ENCODE measurements at regions not wholly inside any gene's neighbourhood (a gene's known extent, or its start where the extent isn't known, plus 50 kb on each side); places are given as distances from the start of the nearest gene placed in this dataset.

DNA sequence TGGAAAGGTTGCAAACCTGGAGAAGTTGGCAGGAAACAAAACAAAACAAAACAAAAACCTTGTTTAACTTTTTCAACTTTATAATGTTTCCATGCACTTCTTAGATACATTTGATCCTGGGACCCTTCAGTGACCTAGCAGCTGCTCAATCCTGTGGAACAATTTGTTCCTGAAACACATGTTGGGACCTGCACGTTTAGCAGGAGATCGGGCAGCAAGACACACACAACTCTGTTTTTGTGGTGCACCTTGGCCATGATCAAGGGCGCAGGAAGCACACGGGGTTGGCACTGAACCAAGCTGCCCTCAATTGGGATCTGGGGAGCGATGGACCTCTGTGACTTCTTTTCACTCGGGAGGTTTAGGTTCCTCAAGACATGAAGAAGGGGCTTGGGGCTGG, 268.7 kb downstream of the LOXHD1 start:
- DNase-seq: no peak

DNA sequence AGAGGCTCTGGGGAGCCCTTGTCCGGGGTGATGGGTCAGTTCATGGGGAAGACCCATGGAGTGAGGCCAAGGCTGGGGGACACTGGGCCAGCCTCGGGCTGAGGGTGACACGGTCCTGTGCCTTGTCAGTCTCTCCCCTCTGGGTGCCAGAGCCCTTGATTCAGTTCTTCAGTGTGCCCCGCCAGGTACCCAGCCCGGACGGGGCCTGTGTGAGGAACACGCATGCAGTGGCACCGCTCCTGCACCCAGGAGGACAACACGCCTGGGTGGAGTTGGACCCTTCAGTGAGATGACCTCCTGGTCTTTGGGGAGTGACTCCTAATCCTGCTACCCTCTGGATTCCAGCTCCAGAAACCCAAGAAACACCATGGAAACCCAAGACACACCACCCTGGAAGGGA, 264.4 kb downstream of the LOXHD1 start:
- no peak for DNase-seq

DNA sequence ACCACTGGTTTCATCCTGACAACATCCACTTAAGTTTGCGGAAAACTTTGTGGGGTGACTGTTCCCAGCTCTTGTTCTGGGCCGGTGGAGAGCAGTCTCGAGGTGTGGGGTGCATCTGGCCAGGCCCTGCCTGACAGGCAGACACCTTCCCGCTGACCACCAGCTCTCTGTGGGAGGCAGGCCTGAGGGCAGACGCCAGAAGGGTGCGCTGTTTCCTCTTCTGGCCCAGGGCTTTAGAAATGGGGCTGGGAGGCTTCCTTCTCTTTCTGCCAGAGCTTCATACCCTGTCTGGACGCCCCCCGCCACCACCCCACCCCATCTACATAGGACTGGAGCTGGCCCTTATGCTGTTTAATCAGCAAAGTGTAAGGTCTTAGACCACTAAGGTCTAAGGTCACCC, 263.8 kb downstream of the LOXHD1 start:
- DNase-seq: no peak

DNA sequence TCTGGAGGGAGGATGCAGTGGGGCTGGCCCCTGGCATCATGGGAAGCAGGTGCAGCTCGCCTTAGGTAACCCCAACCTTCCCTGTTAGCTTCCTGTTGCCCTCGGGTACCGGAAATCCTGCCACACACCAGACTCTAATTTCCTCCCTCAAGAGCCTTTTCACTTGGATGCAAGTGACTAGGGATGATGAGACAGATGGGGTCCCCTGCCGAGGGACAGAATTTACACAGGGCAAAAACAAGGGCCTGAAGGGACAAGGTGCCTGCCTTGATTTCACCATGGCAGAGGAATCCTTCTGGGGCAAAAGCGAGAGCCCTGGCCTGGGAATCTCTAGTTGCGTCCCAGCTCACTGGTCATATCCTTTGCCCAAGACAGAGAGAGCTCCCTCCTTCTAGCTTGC, 263.1 kb downstream of the LOXHD1 start:
- DNase-seq: no peak

DNA sequence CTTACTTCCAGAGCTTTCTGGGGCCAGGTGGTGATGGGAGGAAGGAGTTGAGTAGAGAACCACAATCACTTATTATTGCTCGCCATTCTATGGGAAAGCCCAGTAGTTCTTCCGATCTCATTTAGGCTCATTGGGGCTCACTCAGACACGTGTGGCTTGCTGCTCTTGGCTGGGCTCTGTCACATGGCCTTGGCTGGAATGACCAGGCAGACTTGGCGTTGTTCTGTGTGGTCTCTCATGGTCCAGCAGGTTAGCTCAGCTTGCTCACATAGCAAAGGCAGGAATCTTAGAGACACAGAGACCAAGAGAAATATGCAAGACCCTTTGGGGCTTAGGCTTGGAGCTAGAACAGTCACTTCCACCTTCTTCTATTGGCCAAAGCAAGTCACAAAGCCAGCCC, 261.2 kb downstream of the LOXHD1 start:
- DNase-seq: no peak

DNA sequence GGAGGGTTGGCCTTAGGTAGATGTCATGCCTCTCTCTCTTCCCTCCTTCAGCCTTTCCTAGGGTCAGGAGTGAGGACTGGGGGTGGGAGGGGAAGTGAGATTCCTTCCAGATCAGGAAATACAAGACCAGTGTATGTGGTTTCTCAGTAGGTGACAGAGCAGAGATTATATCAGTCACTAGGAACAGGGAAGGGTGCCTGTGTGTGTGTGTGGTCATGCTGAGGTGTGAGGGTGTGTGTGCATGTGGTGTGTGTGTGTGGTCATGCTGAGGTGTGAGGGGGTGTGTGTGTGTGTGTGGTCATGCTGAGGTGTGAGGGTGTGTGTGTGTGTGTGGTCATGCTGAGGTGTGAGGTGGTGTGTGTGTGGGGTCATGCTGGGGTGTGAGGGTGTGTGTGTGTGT, 259.8 kb downstream of the LOXHD1 start:
- no peak for DNase-seq

DNA sequence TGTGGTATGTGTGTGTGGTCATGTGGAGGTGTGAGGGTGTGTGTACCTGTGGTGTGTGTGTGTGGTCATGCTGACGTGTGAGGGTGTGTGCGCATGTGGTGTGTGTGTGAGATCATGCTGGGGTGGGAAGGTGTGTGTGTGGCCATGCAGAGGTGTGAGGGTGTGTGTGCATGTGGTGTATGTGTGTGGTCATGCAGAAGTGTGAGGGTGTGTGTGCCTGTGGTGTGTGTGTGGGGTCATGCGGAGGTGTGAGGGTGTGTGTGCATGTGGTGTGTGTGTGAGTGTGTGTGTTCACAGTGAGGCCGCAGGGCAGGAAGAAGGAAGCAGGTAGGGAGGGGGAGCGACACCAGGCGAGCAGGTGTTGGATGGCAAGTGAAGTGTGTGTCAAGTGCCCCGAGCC, 259.0 kb downstream of the LOXHD1 start:
- no peak for DNase-seq

DNA sequence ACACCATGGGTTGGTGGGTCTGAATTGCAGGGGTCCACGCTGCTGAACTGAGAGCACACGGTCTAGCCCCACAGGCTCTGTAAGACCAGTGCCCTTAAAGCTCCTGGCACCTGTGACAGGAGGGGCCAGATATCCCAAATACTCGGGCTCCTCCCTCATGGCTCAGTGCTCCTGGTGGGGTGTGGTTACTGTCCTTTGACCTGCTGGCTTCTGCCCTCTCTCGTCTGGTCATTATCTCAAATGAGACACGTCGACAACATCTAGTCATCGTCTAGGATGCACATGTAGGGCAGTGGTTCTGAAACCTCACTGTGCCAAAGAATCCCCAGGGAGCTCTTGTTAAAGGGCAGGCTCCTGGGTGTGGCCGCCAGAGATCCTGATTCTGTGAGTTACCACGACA, 258.4 kb downstream of the LOXHD1 start:
- no peak for DNase-seq

DNA sequence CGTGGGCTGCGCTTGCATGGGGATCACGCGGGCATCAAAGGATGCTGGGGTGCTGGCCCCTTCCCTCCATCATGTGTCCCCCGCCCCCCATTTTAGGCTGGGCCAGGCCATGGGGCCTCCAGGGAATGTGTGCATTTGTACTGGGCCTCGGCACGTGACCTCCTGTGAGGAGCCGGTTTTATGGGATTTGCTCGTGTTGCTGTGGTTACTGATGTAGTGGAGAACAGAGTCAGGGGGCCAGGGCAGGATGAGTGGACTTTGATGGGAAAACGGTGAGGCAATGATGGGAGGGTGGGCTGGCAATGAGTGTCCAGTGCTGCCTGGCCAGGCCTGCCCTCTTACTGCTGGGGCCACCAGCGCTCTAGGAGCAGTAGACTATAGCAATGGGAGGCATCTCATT, 257.7 kb downstream of the LOXHD1 start:
- DNase-seq: no peak

DNA sequence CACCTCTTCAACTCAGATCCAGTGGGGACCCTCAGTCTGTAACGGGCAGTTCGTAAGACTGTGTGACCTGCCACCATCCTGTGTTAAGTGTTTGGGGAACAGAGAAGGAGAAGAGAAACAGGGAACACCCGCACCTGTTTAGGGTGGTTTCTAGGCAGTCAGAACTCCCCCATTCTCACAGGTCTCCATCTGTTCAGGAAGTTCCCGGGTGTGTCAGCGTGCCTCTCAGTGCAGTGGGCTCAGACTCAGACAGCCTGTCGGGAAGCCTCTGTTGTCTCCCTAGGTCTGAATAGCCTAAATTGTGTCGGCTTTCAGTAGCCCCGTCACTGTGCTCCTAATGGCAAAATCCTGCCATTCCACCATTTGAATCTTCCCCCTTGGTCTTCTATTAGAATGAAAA, 256.6 kb downstream of the LOXHD1 start:
- no peak for DNase-seq

DNA sequence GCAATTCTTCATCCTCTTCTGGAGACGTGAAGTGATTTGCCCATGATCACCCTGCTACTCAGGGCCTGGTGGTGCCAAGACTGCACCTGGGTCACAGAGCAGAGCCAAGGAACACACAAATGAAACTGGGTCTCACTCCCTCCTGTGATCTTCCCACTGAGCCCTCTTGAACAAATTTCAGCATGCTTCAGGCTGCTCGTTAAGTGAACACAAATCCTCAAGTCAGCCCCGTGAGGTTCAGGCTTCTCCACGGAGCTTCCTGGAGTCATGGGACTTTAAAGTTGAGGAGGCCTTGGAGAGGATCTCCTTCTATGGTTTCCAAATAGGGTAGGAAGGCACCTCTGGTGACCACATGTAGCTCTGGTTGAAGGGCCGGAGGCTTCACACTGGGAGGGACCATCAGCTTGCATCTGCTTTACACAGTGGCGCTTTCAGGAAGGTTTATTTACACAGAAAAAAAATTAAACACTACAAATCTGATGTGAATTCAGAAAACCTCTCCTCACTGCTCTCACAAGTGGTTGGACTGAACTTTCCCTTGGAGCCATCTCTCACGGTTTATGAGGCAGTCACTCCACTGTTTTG, 255.4 kb downstream of the LOXHD1 start:
- no peak for DNase-seq

DNA sequence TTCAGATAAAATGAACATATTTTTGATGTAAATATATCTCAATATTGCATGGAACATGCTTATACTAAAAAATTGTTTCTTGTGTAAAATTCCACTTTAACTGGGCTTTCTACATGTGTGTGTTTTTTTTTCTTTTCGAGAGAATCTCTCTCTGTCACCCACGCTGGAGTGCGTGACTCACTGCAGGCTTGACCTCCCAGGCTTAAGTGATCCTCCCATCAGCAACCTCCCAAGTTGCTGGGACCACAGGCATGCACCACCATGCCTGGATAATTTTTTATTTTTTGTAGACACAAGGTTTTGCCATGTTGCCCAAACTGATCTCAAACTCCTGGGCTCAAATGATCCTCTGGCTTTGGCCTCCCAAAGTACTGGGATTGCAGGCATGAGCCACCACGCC, 254.6 kb downstream of the LOXHD1 start:
- DNase-seq: no peak

DNA sequence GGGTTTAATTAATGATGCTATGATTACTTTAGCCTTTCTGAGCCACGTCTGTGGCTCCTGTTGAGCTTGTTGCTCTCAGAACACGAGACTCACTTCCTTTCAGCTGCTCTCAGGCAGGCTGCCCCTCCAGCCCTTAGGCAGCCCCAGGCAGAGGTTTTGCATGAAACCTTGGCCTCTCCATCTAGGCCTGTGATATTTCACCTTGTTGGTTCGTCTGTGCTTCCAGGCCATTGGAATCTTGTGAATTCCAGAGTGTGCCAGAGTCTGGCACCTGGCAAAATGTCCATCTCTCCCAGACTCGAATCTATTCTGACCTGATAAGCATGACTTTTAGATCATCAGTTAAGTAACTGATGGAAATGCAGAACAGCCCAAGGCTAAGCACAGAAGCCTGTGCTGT, 254.1 kb downstream of the LOXHD1 start:
- DNase-seq: no peak

DNA sequence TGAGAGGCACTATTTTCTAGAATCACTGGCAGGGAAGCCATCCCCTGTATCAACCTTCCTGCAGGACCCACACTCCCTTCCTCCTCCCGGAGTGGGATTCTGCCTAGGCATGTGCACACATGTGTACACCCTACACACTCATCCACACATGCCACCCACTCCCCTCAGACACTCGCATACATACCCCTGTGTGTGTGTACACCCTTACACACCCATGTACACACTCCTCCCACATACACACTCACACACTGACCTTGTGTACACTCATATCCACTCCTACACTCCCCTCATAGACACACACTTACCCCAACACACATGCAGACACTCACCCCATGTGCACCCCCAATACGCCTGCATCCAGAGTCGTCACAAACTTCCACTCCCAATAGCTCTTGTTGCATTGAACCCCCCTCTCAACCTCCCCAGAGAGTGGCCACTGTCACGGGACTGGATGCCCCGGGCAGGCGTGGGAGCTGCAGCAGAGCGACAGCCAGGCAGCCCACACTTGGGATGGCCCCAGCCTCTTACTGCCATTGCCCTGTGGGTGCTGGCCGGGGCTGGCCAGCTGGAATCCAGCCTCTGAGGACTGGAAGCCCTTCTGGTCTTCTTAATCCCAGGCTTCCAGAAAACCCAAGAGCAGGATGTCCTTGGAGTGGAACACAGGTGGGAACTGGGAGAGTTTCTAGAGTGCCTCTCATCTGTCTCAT, 251.0 kb downstream of the LOXHD1 start:
- no peak for DNase-seq

DNA sequence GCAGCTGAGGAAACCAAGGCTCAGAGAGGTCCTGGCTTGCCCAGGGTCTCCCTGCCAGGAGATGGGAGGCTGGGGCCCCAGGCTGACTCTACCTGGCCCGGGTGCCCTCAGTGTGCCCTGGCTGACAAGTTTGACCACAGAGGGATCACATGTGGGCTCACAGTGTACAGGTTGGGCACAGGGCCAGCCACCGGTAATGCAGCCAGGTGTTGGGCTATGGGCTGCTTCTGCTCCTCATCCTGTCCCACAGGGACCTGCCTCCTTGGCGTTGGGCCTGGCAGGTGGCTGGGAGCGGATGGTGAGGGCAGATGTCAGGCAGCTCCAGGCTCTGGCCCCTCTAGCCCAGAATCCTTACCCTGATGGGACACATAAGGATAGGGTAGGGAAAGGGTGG, 250.5 kb downstream of the LOXHD1 start:
- DNase-seq: no peak

DNA sequence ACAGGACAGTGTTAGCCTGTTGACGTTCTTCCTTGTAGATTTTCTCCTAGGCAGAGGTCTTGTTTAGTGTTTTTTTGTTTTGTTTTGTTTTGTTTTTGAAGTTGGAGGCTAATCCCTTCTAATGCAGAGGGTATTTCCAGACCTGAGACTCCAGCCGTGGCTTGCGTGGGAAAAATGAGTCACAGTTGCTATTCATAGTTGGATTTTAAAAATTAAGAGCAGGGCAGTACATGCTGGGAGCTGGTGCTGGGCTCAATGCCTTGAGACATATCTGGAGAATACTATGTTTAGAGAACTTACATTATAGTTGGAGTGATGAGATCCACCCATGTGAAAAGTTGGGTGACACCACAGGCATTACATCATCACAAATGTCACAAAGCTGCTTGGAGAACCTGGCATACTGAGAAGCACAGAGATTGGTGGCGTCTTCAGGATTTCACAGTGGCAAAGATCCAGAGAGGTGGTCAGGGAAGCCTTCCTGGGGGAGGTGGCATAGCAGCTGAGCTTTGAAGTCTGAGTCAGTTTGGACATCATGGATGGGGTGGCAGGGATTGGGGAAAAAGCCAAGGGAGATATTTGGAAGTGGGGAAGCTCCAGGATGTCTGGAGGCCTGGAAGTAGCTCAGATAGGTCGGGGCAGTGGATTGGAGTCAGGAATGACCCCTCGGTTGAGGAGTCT, 249.4 kb downstream of the LOXHD1 start:
- DNase-seq: no peak

DNA sequence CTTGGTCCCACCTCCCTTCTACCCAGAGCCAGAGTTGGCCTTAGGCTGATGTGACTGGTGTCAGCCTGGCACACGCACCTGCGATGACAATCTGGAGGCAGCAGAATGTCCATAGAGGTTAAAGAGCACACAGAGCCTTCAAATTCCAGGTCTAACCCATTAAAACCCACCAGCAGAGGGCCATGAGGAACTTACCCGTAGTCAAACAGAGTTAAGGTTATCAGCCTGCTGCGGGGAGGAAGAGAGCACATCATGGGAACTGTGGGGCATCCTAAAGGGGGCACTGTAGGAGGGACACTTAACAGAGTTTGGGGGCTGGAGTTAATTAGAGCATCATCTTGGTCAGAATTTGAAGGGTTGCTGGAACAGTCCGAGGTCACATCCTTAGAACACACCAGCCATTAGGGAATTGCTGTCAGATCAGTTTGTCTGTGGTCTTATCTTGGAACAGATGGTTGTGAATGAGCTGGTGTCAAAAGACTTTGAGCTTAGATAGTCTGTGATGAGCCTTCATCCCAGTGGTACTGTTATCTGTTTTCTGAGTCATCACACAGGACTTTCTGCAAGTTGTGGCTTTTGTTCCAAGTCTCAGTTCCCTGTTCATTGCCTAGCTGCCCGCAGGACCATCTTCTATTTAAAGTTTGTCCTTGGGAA, 248.6 kb downstream of the LOXHD1 start:
- DNase-seq: no peak

DNA sequence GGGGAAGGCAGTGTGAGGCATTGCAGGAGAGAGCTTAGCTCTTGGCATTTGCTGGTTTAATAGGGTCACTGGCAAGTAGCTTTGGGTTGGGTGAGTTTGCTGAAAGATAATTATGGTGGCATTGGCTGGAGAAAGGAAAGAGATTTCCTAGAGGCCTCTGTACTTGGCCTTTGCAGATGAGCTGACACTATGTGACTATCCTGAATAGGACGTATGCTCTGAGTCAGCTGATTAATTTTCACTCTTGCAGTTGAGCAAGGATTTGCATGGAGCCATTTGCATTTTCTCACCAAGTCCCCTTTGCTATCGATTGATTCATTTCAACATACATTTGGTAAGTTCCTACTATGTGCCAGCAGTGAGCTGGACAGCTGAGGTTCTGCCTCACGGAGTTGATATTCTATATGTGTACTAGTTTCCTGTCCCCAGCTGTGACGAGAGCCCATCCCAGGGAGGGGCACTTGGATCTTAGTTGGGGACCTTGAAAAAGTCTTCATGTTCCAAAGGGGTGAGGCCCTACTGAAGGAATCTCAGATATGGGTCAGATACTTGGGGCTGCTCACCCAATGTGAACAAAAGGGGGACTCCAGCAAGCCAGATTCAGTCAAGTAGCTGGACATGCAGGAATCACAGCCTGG, 245.7 kb downstream of the LOXHD1 start:
- no peak for DNase-seq

DNA sequence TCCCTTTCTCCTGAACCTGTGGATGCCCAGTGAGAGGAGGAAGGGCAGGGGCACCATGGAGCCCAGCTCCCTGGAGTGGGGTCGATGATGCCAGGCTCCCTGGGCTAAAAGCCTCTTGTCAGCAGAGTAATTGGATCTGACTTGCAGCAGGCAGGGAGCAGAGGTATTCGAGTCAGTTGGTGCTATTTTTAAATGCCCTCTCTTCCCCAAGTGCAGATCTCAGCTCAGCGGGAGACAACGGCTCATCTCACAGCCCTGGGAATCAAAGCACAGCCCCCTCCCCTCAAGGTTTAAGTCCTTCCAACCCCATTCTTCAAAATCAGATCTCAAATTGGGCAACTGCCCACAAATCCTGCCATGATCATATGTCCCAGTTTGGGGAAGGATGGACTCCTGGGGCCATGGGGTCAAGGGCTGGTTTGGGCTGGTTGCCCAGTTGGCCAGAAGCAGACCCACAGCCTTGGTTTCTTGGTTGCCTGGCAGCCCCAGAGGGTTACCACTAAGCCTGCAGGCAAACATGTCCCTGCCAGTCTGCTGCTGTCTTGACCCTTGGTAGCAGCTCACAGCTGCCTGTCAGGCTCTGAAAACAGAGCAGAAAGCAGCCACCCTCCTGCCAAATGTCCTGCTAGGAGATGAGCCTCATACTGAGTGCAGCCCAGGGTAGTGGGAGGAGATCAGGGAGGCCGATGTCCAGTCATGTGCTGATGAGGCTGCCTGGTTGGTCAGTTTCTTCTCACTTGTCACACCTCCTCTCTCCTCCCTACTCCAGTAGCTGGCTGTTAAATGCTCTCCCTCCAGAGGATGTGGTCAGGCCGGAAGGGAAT, 244.9 kb downstream of the LOXHD1 start:
- DNase-seq: peak; percentile 73

DNA sequence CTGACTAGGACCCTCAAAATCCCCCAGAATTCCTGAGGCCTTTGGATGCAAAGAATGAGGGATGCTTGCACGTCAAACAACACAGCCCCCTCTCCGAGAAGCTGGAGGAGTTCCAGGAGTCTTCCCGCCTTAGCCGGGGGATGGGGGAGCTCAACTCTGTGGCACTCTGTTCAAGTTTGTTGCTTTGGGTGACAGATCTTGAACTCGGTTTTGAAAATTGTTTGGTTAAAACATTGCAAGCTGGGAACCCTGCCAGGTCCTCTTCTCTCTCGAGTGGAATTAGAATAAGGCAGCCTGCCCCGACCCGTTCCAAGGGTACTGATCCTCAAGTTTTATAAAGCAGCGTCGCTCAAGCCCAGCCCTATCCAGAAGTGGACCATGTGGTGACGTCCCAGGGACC, 244.1 kb downstream of the LOXHD1 start:
- peak; percentile 41 for DNase-seq

DNA sequence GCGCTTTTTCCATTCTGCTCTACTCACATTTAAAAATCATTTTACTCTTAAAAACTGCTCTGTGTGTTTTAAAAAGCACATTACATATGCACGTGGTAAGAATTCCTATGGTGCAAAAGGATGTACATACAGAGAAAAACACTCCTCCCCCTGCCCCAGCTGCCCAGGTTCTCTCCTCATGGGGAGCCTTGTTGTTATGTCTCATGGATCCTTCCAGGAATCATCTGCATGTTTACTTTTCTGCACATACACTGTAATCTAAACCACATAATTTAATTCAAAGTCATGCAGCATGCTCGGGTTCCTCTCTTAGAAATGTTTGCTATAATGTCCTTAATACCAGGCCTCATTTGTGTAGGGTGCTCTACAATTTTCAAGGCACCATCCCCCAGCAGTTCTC, 243.3 kb downstream of the LOXHD1 start:
- no peak for DNase-seq

DNA sequence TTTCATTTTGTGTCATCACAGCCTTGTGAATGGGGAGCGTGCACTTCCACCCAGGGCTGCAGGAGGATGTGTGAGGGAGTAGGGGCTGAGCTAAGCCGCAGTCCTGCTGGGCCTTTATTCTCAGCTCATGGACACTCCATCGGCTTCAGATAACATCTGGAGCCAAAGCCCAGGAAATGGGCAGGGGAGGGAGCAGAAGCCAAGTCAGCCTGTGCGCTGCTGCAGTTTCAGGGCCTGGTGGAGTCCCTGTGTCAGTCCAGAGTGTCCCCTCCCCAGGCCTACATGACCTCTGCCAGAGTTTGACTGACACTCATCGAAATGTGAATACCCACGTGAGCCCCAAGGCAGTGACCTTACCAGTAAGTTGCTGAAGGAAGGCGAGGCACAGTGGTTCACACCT, 242.2 kb downstream of the LOXHD1 start:
- DNase-seq: no peak

Data from NCI-H446 treated with DMSO at 0.1 percent for 48 hours (cell line).